Chondrocyte (in vitro differentiated cells): ENCODE measurements at regions not wholly inside any gene's neighbourhood (a gene's known extent, or its start where the extent isn't known, plus 50 kb on each side); places are given as distances from the start of the nearest gene placed in this dataset.

ENCODE experiments used
- DNase-seq: peaks from one replicate; pipeline ENCODE4 v3.0.0; 2021; ENCODE audit warnings: mixed read lengths, low spot score
- H3K27ac Mint-ChIP-seq: one replicate; pipeline ENCODE4 v1.8.0; 2021; ENCODE audit warnings: mild to moderate bottlenecking, moderate library complexity, mixed read lengths; ENCODE audit not compliant: unreplicated experiment
- H3K27me3 Mint-ChIP-seq: 2 replicates; pipeline ENCODE4 v1.8.0; 2021; ENCODE audit warnings: low read depth, mixed read lengths
- H3K36me3 Mint-ChIP-seq: 2 replicates; pipeline ENCODE4 v1.8.0; 2021; ENCODE audit warnings: low read depth, mixed read lengths
- H3K4me1 Mint-ChIP-seq: 2 replicates; pipeline ENCODE4 v1.8.0; 2021; ENCODE audit warnings: low read depth, mild to moderate bottlenecking, mixed read lengths
- H3K4me3 Mint-ChIP-seq: one replicate; pipeline ENCODE4 v1.8.0; 2021; ENCODE audit warnings: mild to moderate bottlenecking, moderate library complexity, mixed read lengths; ENCODE audit not compliant: unreplicated experiment
- H3K9me3 Mint-ChIP-seq: 2 replicates; pipeline ENCODE4 v1.8.0; 2021; ENCODE audit warnings: low read depth, mixed read lengths
- CTCF ChIP-seq: fragments of 200-600 bp; sonication (generic); IDR thresholded peaks from 2 replicates; pipeline ENCODE4 v1.5.0; 2021; ENCODE audit warnings: antibody characterized with exemption, mild to moderate bottlenecking, moderate library complexity

- peaks cover 2% of the 10 kb centered on the region for H3K9me3 Mint-ChIP-seq
- H3K27me3 Mint-ChIP-seq = no peaks in the 10 kb centered on the region
- H3K4me1 Mint-ChIP-seq = no peaks in the 10 kb centered on the region
- no peak overlapping the region for H3K27ac Mint-ChIP-seq
- TF ChIP-seq CTCF = no peak
- no peak for DNase-seq
- H3K4me3 Mint-ChIP-seq = no peak overlapping the region
- no peaks in the 10 kb centered on the region for H3K36me3 Mint-ChIP-seq
These were observed 98.2 kb upstream of the ZNF32 start for GRCh38 chr10:43746906-43747305.

- Mint-ChIP-seq H3K36me3 (no peaks in the 10 kb centered on the region), H3K27ac (no peak overlapping the region), H3K9me3 (peaks cover 6% of the 10 kb centered on the region), H3K4me1 (peaks cover 38% of the 10 kb centered on the region), H3K4me3 (no peak overlapping the region), H3K27me3 (no peaks in the 10 kb centered on the region)
- no peak for DNase-seq
- TF ChIP-seq CTCF = no peak
These were observed 90.5 kb upstream of the ZNF32 start for GRCh38 chr10:43739161-43739560.

- no peaks in the 10 kb centered on the region for H3K27me3 Mint-ChIP-seq
- H3K4me3 Mint-ChIP-seq = no peak overlapping the region
- no peak overlapping the region for H3K27ac Mint-ChIP-seq
- peaks cover 45% of the 10 kb centered on the region for H3K4me1 Mint-ChIP-seq
- H3K9me3 Mint-ChIP-seq = peaks cover 8% of the 10 kb centered on the region
- DNase-seq = no peak
- peaks cover 2% of the 10 kb centered on the region for H3K36me3 Mint-ChIP-seq
- TF ChIP-seq CTCF = no peak
These were observed 88.3 kb upstream of the ZNF32 start for GRCh38 chr10:43737003-43737402.

- Mint-ChIP-seq H3K4me1 (peaks cover 45% of the 10 kb centered on the region), H3K9me3 (peaks cover 14% of the 10 kb centered on the region), H3K36me3 (peaks cover 5% of the 10 kb centered on the region), H3K4me3 (no peak overlapping the region), H3K27ac (peak overlapping the region; percentile 64), H3K27me3 (no peaks in the 10 kb centered on the region)
- no peak for TF ChIP-seq CTCF
- DNase-seq = no peak
These were observed 87.2 kb upstream of the ZNF32 start for GRCh38 chr10:43735907-43736306.

- peaks cover 5% of the 10 kb centered on the region for H3K36me3 Mint-ChIP-seq
- H3K4me3 Mint-ChIP-seq = no peak overlapping the region
- H3K27ac Mint-ChIP-seq = peak overlapping the region; percentile 64
- peaks cover 41% of the 10 kb centered on the region for H3K4me1 Mint-ChIP-seq
- peaks cover 22% of the 10 kb centered on the region for H3K9me3 Mint-ChIP-seq
- DNase-seq = no peak
- TF ChIP-seq CTCF = no peak
- no peaks in the 10 kb centered on the region for H3K27me3 Mint-ChIP-seq
These were observed 86.0 kb upstream of the ZNF32 start for GRCh38 chr10:43734716-43735115.
